Central memory CD8-positive, alpha-beta T cell (primary cell): ENCODE measurements at regions not wholly inside any gene's neighbourhood (a gene's known extent, or its start where the extent isn't known, plus 50 kb on each side); places are given as distances from the start of the nearest gene placed in this dataset.
"Not testable (repeated sequence)": the region's sequence is repeated elsewhere in the genome, so short reads cannot be mapped to it uniquely, and the experiment has no call there.

Source experiments
- ATAC-seq: fragments of 150-1000 bp; cut with Tn5 transposase; replicated peaks from 2 replicates; pipeline ENCODE4 v1.10.0; 2022; ENCODE audit warnings: mild to moderate bottlenecking, moderate FRiP score, moderate number of reproducible peaks; ENCODE audit not compliant: poor library complexity, severe bottlenecking; ENCODE audit errors: extremely low read depth
- DNase-seq, 2 donors: peaks; one replicate each; pipeline ENCODE4 v3.0.0; 2021; ENCODE audit warnings: low spot score in 2 of 2
- H3K27ac Mint-ChIP-seq: one replicate; pipeline ENCODE4 v1.8.0; 2022; ENCODE audit warnings: low read depth, mild to moderate bottlenecking, moderate library complexity, mixed read lengths
- H3K27me3 Mint-ChIP-seq: one replicate; pipeline ENCODE4 v1.8.0; 2022; ENCODE audit warnings: mixed read lengths
- H3K36me3 Mint-ChIP-seq: one replicate; pipeline ENCODE4 v1.8.0; 2022; ENCODE audit warnings: mild to moderate bottlenecking, moderate library complexity, mixed read lengths; ENCODE audit not compliant: insufficient read depth
- H3K4me1 Mint-ChIP-seq: one replicate; pipeline ENCODE4 v1.8.0; 2022; ENCODE audit warnings: mixed read lengths
- H3K4me3 Mint-ChIP-seq: one replicate; pipeline ENCODE4 v1.8.0; 2022; ENCODE audit warnings: mild to moderate bottlenecking, moderate library complexity, mixed read lengths
- H3K9me3 Mint-ChIP-seq: one replicate; pipeline ENCODE4 v1.8.0; 2022; ENCODE audit warnings: mixed read lengths

DNA sequence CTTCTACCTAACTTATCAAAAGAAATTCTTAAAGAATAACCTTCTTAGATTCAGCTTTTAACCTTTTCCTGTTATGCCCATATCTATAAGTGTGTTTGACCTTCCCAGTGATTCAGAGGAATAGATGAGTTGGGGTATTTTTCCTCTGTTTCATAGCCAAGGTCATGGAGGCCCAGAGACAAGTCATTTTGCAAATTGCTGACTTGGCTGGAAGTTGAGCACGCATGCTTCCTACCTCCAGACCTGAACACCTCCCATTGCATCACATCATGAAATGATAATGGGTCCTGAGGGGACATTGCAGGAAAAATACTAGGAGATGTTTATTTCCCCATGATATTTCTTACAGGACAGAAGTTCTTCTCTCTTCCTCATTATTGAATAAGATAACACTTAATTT is 158.6 kb upstream of the LMCD1 start:
- H3K4me1 Mint-ChIP-seq: no peaks in the 10 kb centered on the region

GRCh38 chr3:8345398-8345797 is 156.2 kb upstream of the LMCD1 start:
- Mint-ChIP-seq H3K36me3 (no peaks in the 10 kb centered on the region), H3K27ac (no peak overlapping the region), H3K4me1 (no peaks in the 10 kb centered on the region), H3K27me3 (no peaks in the 10 kb centered on the region), H3K4me3 (no peak overlapping the region), H3K9me3 (peaks cover 5% of the 10 kb centered on the region)
- ATAC-seq: no peak
- DNase-seq: no peak

More for the DNA sequence above, 158.6 kb upstream of the LMCD1 start:
- Mint-ChIP-seq H3K9me3 (peaks cover 5% of the 10 kb centered on the region), H3K27me3 (no peaks in the 10 kb centered on the region), H3K27ac (no peak overlapping the region), H3K4me3 (no peak overlapping the region), H3K36me3 (no peaks in the 10 kb centered on the region)
- DNase-seq (no peak), ATAC-seq (no peak)

- ATAC-seq (no peak), DNase-seq (no peak)
- no peak overlapping the region for H3K4me3 Mint-ChIP-seq
- H3K4me1 Mint-ChIP-seq: peaks cover 5% of the 10 kb centered on the region
- H3K36me3 Mint-ChIP-seq: no peaks in the 10 kb centered on the region
- no peaks in the 10 kb centered on the region for H3K27me3 Mint-ChIP-seq
- H3K9me3 Mint-ChIP-seq: peaks cover 5% of the 10 kb centered on the region
- no peak overlapping the region for H3K27ac Mint-ChIP-seq
Observed at GRCh38 chr3:8348076-8348475, 153.5 kb upstream of the LMCD1 start.

DNA sequence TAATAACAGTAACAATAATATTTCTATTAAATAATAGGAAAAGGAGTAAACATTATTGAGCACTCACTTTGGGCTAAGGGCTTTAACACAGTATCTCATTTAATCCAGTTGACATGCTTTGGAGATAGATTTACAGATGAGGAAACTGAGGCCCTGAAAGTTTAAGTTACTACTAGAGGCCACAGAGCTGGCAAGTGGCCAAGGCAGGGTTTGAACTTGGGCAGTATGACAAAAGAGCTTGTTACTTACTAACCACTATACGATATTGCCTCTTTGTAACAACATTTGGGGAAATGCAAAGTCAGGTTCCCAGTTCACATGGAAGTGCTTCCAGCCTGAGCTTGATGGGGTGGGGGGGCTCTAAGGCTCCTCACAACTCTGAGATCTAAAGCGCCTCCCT is 149.1 kb upstream of the LMCD1 start:
- peaks cover 3% of the 10 kb centered on the region for H3K36me3 Mint-ChIP-seq
- DNase-seq: no peak
- no peak overlapping the region for H3K4me3 Mint-ChIP-seq
- H3K4me1 Mint-ChIP-seq: peaks cover 32% of the 10 kb centered on the region
- H3K27ac Mint-ChIP-seq: peak overlapping the region; percentile 41
- no peaks in the 10 kb centered on the region for H3K9me3 Mint-ChIP-seq
- no peak for ATAC-seq
- no peaks in the 10 kb centered on the region for H3K27me3 Mint-ChIP-seq

- Mint-ChIP-seq H3K9me3 (peaks cover 6% of the 10 kb centered on the region), H3K36me3 (peaks cover 5% of the 10 kb centered on the region), H3K4me3 (no peak overlapping the region), H3K4me1 (peaks cover 40% of the 10 kb centered on the region), H3K27me3 (no peaks in the 10 kb centered on the region), H3K27ac (peak overlapping the region; percentile 41)
- DNase-seq: no peak
- ATAC-seq: no peak
Observed at GRCh38 chr3:8353364-8353763, 148.3 kb upstream of the LMCD1 start.

DNA sequence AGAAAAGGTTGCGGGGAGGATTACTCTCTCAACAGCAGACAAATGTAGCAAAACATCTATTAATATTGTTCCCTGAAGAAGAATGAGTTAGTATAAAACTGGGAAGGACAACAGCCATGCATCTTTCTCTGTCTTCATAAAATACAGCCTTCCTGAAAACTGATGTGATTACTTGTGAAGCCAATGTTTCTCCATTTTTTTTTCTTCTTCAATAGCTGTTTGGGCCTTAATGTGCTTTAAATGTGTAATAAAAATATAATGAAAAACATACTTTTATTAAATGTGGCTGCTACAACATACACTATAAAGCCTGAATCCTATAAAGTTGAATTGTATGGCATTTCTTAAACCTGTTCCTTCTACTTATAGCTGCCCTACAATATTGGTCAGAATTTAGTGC is 146.3 kb upstream of the LMCD1 start:
- Mint-ChIP-seq H3K27me3 (no peaks in the 10 kb centered on the region), H3K27ac (peak overlapping the region; percentile 97), H3K9me3 (peaks cover 6% of the 10 kb centered on the region), H3K4me1 (peaks cover 40% of the 10 kb centered on the region), H3K4me3 (no peak overlapping the region), H3K36me3 (peaks cover 7% of the 10 kb centered on the region)
- ATAC-seq: no peak
- DNase-seq: no peak

DNA sequence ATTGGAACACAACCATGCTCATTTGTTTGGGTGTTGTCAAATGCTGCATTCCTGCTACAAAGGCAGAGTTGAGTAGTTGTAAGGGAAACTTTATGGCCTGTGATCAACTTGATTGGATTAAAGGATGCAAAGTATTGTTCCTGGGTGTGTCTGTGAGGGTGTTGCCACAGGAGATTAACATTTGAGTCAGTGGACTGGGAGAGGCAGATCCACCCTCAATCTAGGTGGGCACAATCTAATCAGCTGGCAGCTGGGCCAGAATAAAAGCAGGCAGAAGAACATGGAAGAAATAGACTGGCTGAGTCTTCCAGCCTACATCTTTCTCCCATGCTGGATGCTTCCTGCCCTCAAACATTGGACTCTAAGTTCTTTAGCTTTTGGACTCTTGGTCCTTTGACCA is 145.6 kb upstream of the LMCD1 start:
- not testable (repeated sequence) for DNase-seq, H3K36me3 Mint-ChIP-seq, H3K4me3 Mint-ChIP-seq, H3K27me3 Mint-ChIP-seq, ATAC-seq
- Mint-ChIP-seq H3K4me1 (peaks cover 40% of the 10 kb centered on the region), H3K9me3 (peaks cover 11% of the 10 kb centered on the region), H3K27ac (peak overlapping the region; percentile 97)

- Mint-ChIP-seq H3K27ac (peak overlapping the region; percentile 97), H3K4me1 (peaks cover 40% of the 10 kb centered on the region)
Observed at GRCh38 chr3:8357859-8358258, 143.8 kb upstream of the LMCD1 start.

DNA sequence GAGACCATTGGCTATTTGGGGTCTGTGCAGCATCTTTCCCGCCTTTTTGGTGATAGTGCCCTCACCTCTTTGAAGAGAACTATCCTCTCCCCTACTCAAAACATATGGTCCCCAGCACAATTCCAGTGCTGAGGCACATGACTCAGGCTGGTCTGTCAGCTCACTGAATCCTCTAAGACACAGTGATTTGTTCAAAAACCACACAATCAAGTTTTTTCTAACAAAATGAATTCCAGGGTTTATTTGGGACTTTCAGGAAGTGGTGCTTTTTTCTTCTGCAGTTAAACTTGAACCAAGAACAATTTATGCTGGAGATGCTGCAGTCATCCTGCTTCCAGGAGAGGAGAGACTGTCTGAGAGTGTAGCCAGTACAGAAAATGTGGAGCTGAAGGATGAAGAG is 142.5 kb upstream of the LMCD1 start:
- Mint-ChIP-seq H3K27me3 (no peaks in the 10 kb centered on the region), H3K4me1 (peaks cover 39% of the 10 kb centered on the region), H3K36me3 (peaks cover 7% of the 10 kb centered on the region), H3K27ac (peak overlapping the region; percentile 97), H3K4me3 (no peak overlapping the region), H3K9me3 (peaks cover 25% of the 10 kb centered on the region)
- no peak for DNase-seq
- ATAC-seq: no peak

More at GRCh38 chr3:8357859-8358258, 143.8 kb upstream of the LMCD1 start:
- ATAC-seq: no peak
- DNase-seq: no peak
- no peaks in the 10 kb centered on the region for H3K27me3 Mint-ChIP-seq
- peaks cover 22% of the 10 kb centered on the region for H3K9me3 Mint-ChIP-seq
- peaks cover 7% of the 10 kb centered on the region for H3K36me3 Mint-ChIP-seq
- peak overlapping the region; percentile 46 for H3K4me3 Mint-ChIP-seq

DNA sequence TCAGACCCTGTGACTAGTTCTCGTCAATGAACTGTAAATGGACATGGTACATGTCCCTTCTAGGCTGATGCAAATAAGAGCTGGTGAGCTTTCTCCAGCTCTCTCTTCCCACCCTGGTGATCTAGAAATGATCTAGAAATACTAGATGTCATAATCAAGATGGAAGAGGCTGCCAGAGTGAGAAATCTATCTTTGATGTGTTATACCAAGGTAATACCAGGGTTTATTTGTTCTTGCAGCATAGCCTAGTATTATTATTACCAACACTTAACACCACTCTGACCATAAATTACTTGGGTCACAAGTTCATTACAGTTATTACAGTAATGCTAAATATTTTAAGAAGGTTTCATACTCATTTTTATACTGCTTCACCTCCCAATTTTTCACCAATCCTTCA is 138.4 kb upstream of the LMCD1 start:
- Mint-ChIP-seq H3K27ac (peak overlapping the region; percentile 47), H3K36me3 (peaks cover 2% of the 10 kb centered on the region), H3K27me3 (peaks cover 23% of the 10 kb centered on the region), H3K9me3 (peaks cover 19% of the 10 kb centered on the region), H3K4me1 (peaks cover 8% of the 10 kb centered on the region), H3K4me3 (no peak overlapping the region)
- ATAC-seq (no peak), DNase-seq (no peak)

DNA sequence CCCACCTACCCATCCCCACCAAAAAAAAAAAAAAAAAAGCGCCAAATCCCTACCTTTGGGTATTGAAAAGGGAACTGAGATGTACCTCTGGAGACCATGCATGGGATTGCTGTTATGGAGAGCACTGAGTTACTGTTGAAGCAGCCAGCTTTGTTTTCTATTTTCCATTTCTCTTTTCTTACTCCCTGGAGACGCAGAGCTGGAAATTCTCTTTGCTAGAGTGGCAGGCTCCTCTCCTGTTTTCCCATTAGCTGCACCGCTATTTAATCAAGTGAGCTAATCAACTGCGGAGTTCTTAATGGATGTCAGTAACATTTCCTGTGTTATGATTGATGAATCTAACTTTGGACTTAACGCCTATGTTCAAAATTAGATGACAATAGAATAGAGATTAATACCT is 136.1 kb upstream of the LMCD1 start:
- Mint-ChIP-seq H3K27ac (no peak overlapping the region), H3K4me1 (peaks cover 8% of the 10 kb centered on the region), H3K4me3 (no peak overlapping the region), H3K27me3 (peaks cover 32% of the 10 kb centered on the region), H3K9me3 (peaks cover 19% of the 10 kb centered on the region), H3K36me3 (no peaks in the 10 kb centered on the region)
- ATAC-seq (no peak), DNase-seq (no peak)

DNA sequence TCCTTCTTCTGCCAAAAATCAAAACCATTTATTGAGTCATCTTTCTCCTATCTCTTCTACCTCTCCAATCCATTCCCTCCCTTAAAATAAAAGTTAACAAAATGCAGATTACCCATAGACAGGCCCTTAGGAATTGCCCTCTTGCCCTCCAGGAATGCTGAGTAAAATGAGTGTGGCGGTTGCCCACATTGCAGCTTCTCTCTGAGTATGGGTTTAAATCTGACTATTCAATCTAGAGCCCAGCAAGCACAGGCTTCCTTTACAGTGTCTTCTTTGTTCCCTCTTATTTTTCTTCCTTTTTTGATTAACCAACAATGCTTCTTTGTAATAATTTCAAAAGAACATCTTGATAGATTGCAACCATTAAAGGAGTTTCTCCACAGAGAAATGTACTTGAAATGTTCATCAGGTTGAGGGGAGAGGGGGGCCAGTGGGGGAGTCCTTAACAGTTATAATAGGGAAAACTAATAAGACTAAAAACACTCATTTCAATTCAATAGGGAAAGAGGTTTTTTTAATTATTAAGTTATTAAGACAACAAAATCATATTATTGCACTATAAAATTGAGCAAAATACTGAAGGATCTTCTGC is 135.3 kb upstream of the LMCD1 start:
- H3K4me1 Mint-ChIP-seq: peaks cover 8% of the 10 kb centered on the region
- ATAC-seq: no peak
- peaks cover 11% of the 10 kb centered on the region for H3K9me3 Mint-ChIP-seq
- H3K27me3 Mint-ChIP-seq: peaks cover 32% of the 10 kb centered on the region
- H3K4me3 Mint-ChIP-seq: no peak overlapping the region
- no peak for DNase-seq
- no peak overlapping the region for H3K27ac Mint-ChIP-seq
- H3K36me3 Mint-ChIP-seq: no peaks in the 10 kb centered on the region

GRCh38 chr3:8368598-8368997 is 133.0 kb upstream of the LMCD1 start:
- DNase-seq: no peak
- peaks cover 32% of the 10 kb centered on the region for H3K27me3 Mint-ChIP-seq
- ATAC-seq: no peak
- H3K27ac Mint-ChIP-seq: no peak overlapping the region
- no peaks in the 10 kb centered on the region for H3K36me3 Mint-ChIP-seq
- H3K9me3 Mint-ChIP-seq: no peaks in the 10 kb centered on the region
- H3K4me3 Mint-ChIP-seq: no peak overlapping the region
- H3K4me1 Mint-ChIP-seq: no peaks in the 10 kb centered on the region
